Activated CD8-positive, alpha-beta T cell treated with anti-CD3 and anti-CD28 coated beads for 36 hours (primary cell): ENCODE measurements at regions not wholly inside any gene's neighbourhood (a gene's known extent, or its start where the extent isn't known, plus 50 kb on each side); places are given as distances from the start of the nearest gene placed in this dataset.
"Not testable (repeated sequence)": the region's sequence is repeated elsewhere in the genome, so short reads cannot be mapped to it uniquely, and the experiment has no call there.

Experiments used
- ATAC-seq: fragments of 200-7000 bp; cut with Tn5 transposase; one replicate; pipeline ENCODE4 v1.10.0; 2021; ENCODE audit warnings: mild to moderate bottlenecking, moderate library complexity
- CTCF ChIA-PET: fragments of 350-600 bp; sonication (Branson Sonifier 250); formaldehyde crosslinking; loops from one replicate; lab custom pipeline; 2021; ENCODE audit warnings: antibody characterized with exemption; lab: Charles Lee
- POLR2A ChIA-PET: fragments of 350-600 bp; sonication (Branson Sonifier 250); formaldehyde crosslinking; loops from one replicate; lab custom pipeline; 2021; ENCODE audit warnings: antibody characterized with exemption; lab: Charles Lee
- DNase-seq: peaks from one replicate; pipeline ENCODE4 v3.0.0-alpha.2; 2020
- H3K27ac Mint-ChIP-seq: one replicate; pipeline ENCODE4 v1.8.0; 2021; ENCODE audit warnings: mild to moderate bottlenecking, mixed read lengths
- H3K27me3 Mint-ChIP-seq: one replicate; pipeline ENCODE4 v1.8.0; 2021; ENCODE audit warnings: mixed read lengths
- H3K36me3 Mint-ChIP-seq: one replicate; pipeline ENCODE4 v1.8.0; 2021; ENCODE audit warnings: low read depth, mixed read lengths
- H3K4me1 Mint-ChIP-seq: one replicate; pipeline ENCODE4 v1.8.0; 2021; ENCODE audit warnings: low read depth, mixed read lengths
- H3K4me3 Mint-ChIP-seq: one replicate; pipeline ENCODE4 v1.8.0; 2021; ENCODE audit warnings: mild to moderate bottlenecking, moderate library complexity, mixed read lengths
- H3K9me3 Mint-ChIP-seq: one replicate; pipeline ENCODE4 v1.8.0; 2021; ENCODE audit warnings: mixed read lengths
- CTCF ChIP-seq: fragments of 200-600 bp; IDR thresholded peaks from one replicate; pipeline ENCODE4 v1.8.0; 2022; ENCODE audit warnings: antibody characterized with exemption, mild to moderate bottlenecking
- intact Hi-C: fragments of 100-400 bp; cut with micrococcal nuclease; formaldehyde crosslinking; loops from one replicate; pipeline ENCODE4 v1.10.0; 2022

GRCh38 chr6:55117267-55117666 lies 57.0 kb upstream of the HCRTR2 start:
- no peak for TF ChIP-seq CTCF
- DNase-seq: no peak
- Mint-ChIP-seq H3K9me3 (peaks cover 13% of the 10 kb centered on the region), H3K4me3 (no peak overlapping the region), H3K36me3 (no peaks in the 10 kb centered on the region), H3K4me1 (no peaks in the 10 kb centered on the region), H3K27ac (no peak overlapping the region), H3K27me3 (no peaks in the 10 kb centered on the region)
- CTCF ChIA-PET: no interaction called here
- POLR2A ChIA-PET: no interaction called here
- intact Hi-C loops: no loop called here
- ATAC-seq: no peak

GRCh38 chr6:55124241-55124640 lies 50.1 kb upstream of the HCRTR2 start:
- POLR2A ChIA-PET, ATAC-seq, H3K27me3 Mint-ChIP-seq, intact Hi-C loops, H3K36me3 Mint-ChIP-seq, H3K4me3 Mint-ChIP-seq, DNase-seq, CTCF ChIA-PET, H3K27ac Mint-ChIP-seq, H3K4me1 Mint-ChIP-seq: not testable (repeated sequence)
- H3K9me3 Mint-ChIP-seq: peaks cover 27% of the 10 kb centered on the region
